ENCODE measurements at regions not wholly inside any gene's neighbourhood (a gene's known extent, or its start where the extent isn't known, plus 50 kb on each side); places are given as distances from the start of the nearest gene placed in this dataset.

DNA sequence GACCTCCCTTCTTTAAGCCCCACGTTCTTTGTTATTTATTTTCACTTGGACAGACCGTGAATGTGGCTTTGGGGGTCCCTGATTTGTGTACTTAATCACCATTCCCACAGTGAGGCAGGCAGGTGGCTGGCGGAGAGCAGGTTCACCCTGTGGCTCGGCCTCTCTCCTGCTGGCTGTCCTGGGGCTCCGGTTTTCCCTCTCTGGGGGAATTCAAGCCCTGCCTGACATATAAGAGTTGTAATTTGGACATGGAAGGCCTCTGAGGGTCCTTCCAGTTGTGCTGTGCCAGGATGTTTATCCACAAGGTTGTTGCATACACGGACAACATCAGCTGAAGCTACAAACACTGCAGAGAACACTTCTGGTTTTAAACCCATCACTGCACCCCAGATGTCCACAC is 824.5 kb downstream of the TBC1D22A start:
- TF ChIP-seq CTCF (IDR thresholded peaks at IDR 0.05) (no peak), POLR2A (IDR thresholded peaks at IDR 0.05) (no peak)

All from esophagus squamous epithelium (tissue), 4 donors.